ENCODE measurements at regions not wholly inside any gene's neighbourhood (a gene's known extent, or its start where the extent isn't known, plus 50 kb on each side); places are given as distances from the start of the nearest gene placed in this dataset.

DNA sequence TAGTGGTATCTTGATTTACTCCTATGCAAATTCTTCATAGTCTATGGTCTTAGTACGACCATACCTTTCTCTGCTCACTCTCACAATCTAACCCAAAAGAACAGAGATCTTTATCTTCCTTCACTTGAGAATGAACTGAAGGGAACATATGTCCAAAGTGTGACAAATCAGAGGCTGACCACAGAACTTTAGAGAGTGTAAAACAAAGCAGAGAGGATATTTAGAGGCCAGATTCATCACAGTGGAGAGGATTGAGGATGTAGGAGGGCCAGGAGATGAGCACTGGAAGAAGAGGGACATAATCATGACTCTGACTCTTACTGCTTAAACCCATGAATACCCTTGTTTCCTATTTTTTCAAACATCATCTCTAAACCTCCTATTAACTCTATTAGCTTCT lies 935.3 kb upstream of the PHF14 start:
- DNase-seq = no peak

DNA sequence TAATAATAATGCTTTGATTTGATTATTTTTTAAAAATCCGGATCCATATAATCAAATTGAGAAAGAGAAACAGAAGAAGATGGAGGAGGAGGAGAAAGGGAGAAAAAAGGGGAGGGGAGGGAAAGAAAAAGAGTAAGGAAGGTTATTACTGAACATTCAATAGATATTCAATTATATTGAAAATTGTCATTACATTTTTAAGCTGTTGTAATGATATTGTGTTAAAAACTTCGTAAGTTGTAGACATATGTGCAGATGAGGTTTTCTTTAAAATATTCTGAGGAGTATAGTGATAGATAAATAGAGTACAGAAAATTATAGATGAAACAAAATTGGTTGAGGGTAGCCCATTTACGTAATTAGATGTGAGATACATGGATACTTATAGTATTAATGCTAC lies 933.0 kb upstream of the PHF14 start:
- no peak for DNase-seq

DNA sequence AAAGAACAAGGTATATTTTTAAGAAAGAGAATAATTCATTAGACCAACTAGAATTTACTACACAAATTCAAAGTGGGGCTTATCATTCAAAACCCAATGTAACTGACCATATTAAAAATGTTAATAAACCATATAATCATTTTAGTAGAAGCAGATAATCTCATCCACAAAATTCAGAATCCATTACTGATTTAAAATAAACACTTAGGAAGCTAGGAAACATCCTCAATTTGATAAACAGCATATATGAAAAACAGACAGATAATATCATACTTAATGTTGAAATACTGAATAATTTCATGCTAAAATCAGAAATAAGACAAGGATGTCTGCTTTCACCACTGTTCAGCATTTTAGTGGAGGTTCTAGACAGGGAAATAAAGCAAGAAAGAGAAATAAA lies 902.8 kb upstream of the PHF14 start:
- DNase-seq = no peak

DNA sequence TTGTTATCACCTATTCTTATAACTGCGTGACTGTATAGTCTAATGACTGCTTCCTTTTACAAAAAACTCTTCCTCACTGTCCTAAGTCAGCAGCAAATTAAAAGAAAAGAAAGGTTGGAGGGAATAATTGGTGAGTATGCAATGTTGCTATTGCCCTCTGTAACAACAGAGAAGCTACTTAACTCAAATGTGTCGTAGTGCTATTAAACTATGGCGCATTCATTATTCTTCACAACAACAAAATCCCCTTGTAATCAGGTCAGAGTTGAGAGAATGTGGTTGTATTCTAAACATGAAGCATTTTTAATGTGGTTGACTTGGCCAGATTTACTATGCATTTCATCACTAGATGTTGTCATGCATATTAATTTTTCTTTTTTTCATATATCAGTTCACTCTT lies 897.8 kb upstream of the PHF14 start:
- no peak for DNase-seq

DNA sequence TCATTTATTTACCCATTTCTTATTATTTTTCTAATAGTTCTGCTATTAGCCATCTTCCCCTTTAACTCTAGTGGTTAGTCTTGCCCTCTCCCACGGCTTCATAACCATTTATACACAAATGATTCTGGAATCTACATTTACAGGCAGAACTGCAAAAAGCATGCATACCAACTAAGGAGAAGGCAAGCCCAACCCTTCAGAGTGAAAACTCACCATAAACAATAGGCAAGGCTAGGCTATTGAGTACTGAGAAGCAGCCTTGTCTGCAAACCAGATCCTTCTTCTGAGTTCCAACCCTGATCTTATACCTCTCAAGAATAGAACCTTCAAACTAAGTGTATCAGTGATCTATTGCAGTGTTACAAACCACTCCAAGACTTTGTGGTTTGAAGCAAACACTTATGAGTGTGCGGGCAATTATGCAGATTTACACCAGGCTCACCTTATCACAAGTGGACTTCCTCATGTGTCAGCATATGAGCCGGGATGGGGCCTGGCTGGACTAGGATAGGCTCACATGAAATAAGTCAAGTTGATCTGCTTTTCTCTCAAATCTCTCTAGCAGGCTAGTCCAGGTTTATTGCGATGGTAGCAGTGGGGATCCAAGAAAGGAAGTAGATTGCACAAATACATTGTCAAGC lies 896.9 kb upstream of the PHF14 start:
- DNase-seq = no peak

DNA sequence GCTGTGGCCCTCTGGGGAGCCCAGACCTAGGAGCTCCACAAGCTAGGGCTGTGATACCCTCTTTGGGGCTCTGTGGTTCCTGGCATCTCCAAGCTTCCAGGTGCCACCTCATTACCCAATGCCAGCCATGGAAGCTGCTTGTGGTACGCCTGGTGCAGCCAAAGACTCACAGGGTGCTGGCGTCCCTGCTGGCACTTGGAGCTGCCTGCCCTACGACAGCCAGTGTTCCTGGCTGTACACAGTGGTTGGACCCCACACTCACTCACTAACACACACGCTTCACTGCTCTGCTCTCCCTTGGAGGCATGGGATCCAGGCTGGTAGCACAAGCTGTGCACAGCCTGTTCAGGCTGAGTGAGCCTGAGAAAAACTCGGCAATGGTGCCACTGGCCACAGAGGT lies 894.1 kb upstream of the PHF14 start:
- no peak for DNase-seq

DNA sequence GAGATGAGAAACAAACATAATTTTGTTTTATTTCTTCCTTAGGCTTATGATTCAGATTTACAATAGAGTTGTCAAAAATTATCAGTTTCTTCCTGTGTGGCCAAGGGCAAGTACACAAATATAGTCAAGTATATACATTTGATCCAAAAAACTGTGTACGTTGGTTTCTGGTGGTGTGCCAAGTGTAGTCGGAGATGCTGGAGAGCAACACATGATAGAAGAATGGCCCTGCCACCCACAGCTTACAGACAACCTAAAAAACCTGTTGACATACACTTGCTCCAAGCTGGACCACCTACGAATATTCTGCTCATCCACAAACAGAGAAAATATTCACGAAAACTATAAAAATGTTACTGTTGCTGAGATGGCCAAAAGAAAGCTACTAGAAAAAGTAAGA lies 890.8 kb upstream of the PHF14 start:
- no peak for DNase-seq

DNA sequence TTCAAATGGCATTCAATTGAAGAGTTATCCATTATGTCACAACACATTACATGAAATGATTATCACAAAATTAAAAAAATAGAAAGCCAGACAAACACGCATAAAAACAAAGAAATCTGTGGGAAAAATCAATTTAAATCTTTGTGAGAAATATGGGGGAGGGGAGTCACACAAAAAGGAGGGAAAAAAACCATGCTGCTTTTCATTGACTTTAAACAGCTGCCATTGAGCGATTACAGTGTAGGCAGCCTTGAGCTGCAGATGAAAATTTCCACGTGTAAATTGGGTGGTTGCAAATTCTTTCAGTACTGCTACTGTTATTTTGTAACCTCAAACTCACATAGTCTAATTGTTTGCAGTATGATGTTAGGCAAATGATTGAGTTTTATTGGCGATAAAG lies 889.9 kb upstream of the PHF14 start:
- no peak for DNase-seq

DNA sequence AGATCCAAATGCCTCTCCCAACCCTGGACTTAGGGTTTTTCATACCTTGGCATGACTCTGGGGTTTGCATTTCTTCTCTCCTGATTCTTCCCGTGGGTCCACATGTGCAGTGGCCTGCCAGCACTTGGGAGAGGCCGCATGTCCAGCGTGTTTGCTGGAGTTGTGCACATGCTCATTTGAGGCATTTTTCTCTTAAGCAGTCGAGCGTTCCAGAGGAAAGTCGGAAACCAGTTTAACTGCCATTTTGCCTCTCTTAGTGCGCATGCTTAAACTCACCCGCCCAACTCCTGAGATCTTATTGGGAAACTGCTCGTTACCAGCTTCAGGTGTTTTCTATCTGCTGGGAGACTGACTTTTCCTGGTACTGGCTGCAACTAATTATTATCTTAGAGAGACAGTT lies 888.4 kb upstream of the PHF14 start:
- no peak for DNase-seq

DNA sequence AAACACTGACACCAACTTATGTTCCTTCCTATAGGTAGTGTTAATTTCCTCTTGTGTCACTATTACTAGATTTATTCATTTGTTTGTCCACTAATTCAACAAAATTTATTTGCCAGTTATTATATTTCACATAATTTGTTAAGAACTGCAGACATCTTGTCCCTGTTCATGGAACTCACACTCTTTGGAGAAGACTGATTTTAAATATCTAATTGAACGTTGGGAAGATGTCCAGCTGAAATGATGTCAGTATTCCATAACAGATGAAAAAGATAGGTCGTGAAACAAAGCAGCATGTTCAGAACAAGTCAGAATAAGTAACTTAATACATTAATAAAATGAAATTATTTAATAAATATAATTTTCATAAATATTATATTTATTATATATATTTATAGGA lies 873.1 kb upstream of the PHF14 start:
- no peak for DNase-seq

DNA sequence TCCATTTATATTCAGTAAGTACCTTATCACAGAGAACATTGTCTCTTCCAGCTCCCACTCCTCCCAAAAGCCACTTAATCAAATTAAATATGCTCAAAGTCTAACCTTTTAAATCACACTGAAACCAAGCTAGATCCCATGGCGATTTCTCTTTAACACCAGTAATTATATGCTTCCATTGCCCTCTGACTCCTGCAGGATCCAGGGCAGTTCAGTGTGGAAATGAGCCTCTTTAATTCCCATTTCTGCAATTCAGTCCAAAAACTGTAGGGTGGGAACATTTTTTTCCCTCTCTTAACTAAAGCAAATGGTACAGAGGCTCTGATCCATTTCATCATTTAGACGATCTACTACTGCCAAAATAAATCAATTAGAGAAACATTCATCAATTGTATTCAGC lies 872.3 kb upstream of the PHF14 start:
- no peak for DNase-seq

DNA sequence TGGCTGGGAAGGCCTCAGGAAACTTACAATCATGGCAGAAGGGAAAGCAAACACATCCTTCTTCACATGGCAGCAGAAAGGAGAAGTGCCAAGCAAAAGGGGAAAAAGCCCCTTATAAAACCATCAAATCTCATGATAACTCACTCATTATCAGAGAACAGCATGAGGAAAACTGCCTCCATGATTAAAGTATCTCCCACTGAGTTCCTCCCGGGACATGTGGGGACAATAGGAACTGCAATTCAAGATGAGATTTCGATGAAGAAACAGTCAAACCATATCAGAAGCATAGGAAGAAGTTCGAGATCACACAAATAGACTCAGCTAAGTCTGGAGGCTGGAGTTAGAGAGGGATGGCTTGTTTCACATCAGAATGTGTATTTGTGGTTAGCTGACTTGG lies 869.4 kb upstream of the PHF14 start:
- DNase-seq = no peak

DNA sequence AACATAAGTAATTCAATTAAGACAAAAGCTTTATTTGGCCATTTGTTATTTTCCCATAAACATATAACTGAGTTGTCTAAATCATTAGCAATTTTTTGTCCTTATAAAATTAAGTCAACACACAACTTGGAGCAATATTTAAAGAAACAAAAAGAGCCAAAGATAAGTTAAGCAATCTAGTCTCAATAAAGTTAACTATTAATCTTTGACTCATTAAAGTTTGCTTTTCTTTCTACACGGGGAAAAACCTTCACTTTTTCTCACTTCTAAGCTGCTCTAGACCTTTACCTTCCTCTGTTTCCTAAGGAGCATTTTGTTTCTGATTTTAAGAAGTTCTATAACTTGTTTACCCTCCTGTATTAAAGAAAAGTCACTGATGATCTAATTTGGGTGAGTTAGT lies 867.1 kb upstream of the PHF14 start:
- DNase-seq = no peak

DNA sequence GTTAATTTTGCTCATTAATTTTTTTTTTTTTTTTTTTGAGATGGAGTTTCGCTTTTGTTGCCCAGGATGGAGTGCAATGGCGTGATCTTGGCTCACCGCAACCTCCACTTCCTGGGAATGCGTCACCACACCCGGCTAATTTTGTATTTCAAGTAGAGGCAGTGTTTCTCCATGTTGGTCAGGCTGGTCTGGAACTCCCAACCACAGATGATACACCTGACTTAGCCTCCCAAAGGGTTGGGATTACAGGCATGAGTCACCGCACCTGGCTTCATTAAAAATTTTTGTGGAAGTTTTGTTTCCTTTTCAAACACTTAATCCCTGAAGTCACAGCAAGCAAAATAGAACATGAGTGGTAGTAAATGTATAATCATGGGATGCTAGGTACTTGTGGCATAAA lies 857.2 kb upstream of the PHF14 start:
- no peak for DNase-seq

DNA sequence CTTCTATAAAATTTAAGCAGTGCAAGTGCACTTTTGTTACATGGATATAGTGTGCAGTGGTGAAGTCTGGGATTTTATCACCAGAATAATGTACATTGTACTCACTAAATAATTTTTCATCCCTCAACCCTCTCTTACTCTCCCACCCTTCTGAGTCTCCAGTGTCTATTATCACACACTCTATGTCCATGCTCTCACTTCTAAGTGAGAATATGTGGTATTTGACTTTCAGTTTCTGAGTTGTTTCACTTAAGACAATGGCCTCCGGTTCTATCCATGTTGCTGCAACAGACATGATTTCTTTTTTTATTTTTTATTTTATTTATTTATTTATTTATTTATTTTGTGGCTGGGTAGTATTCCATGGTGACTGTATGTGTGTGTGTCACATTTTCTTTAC lies 855.9 kb upstream of the PHF14 start:
- DNase-seq = no peak

DNA sequence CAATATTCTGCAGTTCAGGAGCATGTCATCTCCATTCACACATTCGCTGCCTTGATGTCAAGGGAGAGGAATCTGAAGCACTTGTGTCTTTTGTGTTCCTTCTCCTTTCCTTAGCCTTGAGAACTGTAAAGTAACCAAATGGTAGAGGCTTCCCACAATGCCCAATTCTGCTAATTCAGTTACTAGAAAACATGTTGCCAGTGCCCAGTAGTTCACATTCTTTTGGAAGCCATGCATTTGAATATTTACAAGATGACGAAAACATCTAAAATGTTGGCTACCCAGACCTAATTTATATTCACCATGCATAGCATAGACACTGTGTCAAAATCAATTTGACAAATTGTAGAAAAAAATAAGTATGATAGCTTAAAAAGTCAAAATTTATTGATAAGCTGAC lies 852.7 kb upstream of the PHF14 start:
- no peak for DNase-seq

DNA sequence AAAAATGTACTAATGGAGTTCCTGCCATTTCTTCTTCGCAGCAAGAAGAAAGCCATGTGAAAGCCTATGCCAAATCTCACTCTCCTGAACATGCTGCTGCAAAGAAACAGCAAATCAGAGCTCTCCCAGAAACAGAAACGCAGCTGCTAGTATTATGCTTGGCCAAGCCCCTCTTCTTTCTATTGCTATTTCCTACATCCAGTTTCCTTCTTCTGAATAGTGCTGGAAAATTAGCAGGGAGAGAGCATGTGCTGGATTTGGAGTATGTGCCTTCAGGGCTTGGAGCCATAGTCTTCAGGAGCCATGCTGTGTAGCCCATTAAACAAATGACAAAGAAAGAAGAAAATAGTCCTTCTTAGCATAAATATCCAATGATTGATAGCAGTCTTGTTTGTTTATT lies 852.0 kb upstream of the PHF14 start:
- no peak for DNase-seq

DNA sequence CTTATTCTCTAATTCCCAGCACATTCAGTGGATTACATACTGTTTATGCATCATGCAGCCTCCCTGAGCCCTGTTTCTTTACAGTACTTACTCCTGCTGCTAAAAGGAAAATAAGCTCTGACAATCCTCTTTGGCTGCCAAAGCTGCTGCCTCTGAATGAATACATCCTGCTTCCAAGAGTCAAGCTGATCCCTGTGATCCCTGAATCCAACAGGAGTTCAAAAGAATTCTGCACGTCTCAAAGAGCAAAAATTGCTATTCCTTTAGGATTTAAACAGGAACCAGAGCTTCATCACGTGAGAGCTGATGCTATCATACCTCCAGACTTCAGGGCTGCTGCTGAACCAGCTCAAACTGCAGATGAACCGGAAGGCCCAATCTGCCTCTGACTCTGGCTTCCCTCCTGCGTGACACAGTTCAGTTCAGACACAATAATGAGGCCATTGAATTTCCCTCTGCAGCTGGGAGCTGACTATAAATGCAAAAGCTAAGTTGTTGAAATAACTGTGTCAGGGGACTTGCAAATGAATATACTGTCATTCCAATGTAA lies 851.0 kb upstream of the PHF14 start:
- DNase-seq = peak; percentile 85

DNA sequence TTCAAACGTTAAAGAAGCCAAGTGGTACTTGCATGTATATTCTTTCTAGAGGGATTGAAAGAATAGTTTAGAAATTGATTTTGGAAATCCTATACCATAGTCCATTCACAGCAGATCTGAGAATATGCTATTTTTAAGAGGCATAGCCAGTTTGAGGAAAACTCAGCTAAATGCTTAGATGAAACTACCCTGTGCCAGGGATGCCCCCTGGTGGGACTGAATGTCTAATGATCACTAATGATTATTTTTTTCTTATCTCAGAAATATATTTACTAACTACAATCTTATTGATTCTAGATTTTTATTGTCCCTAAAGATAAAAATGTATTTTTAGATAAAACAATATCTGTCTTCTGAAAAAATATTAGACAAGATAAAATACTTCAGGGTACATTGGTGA lies 844.9 kb upstream of the PHF14 start:
- no peak for DNase-seq

DNA sequence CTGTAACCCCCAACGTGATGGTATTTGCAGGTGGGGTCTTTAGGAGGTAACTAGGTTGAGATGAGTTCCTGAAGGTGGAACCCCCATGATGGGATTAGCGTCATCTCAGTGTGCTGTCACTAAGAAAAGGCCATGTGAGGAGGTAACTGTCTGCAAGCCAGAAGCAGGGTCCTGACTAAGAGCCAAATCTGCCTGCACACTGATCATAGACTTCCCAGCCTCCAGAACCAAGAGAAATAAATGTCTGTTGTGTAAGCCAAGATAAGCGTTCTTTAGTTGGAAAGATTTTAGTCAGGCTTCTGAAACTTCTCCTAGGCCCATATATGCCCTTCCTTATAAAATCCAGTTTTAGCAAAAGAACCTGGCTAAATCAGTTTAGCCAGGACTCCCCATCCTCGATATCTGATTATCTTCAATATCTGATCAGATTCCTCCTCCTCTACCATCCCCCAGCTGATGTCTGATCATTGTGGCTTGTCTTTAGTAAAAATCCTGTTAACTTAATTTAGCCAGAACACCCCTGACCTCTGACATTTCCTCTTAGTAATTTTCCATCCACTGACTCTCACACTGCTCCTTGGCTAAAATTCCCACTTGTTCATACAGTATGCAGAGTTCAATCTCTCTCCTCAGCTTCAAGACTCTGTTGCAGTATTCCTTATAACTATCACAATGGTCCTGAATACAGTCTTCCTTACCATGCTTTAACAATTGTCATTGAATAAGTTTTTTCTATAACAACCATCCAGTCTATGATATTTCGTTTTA lies 835.4 kb upstream of the PHF14 start:
- DNase-seq = no peak

DNA sequence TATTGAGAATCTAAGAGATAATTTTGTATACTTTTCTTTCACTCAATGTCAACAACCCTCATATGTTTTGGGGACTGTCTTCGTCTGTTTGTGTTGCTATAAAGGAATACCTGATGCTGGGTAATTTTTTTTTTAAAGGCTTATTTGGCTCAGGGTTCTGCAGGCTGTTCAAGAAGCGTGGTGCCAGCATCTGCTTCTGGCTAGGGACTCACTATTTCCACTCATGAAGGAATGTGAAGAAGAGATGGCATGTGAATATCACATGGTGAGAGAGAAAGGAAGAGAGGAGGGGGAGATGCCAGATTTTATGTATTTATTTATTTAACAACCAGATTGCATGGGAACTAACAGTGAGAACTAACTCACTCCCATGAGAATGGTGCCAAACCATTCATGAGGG lies 827.4 kb upstream of the PHF14 start:
- no peak for DNase-seq

DNA sequence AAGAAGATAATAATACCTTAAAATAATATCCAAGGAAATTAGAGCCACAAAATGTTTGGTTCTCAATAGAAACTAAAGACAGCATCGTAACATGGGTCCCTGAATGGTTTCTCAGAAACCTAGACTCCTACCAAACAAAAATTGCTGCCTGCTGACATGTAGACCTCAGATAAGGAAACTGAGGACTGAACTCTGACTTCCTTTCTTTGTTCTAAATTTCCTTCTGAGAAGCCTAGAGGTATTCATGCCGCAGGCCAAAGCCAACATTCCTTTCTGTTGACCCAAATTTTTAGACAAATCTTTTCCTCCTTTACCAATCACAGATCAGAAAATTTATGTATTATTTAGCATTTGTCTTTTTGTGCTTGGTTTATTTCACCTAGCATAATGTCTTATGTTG lies 816.7 kb upstream of the PHF14 start:
- DNase-seq = no peak

DNA sequence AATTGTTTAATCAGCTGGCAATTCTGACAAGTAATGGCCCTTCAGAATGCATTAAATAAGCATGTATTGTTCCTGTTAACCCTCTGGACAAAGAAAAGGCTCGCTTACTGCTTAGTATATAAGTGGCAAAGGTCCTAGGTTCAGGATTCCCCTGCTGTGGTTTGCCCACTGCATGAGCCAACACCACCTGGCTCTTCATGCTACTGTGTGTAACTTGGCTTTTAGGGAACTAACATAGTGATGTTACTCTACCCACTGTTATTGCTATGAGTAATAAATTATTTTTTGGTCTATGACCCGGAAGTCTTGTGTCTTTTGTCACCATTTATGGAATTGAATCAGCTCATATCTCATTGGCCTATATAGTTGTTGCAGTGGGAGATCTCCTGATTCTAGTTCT lies 791.7 kb upstream of the PHF14 start:
- DNase-seq = no peak

DNA sequence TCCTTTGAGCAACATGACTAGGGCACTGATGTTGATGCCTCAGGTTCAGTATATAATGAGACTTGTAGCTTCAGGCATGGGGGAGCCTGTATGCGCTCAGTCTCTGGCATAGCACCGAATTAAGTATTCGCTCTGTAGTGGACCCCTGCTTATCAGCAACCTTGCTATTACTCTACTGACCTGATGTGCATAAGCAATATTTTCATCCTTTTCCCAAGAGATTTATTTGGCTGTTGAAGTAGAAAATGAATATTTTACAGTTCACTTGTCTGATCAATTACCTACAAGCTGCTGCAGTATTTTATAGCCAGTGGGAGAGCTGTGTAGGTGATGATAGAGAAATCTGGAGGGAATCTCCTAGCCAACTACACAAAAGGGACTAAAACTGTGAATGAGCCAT lies 781.6 kb upstream of the PHF14 start:
- DNase-seq = no peak

DNA sequence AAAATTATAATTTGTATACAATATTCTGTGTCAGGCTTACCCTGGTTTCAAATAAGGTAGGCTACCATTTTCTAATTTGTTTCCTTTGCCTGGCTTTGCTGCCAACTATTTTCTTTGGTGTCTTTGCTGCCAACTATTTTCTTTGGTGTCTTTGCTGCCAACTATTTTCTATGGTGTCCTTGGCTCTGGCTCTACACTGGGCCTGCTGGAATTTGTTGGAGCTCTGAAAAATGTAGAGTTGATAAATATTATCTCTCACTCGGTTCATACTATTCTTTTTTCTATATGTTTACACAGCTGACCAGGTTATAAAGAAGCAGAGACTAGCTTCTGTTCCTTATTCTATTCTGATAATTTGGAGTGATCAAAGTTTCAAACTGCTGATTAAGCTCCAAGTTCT lies 768.0 kb upstream of the PHF14 start:
- no peak for DNase-seq

All from NCI-H526 treated with DMSO at 0.1 percent for 48 hours (cell line).